Endothelial cell of umbilical vein (primary cell): ENCODE measurements at regions not wholly inside any gene's neighbourhood (a gene's known extent, or its start where the extent isn't known, plus 50 kb on each side); places are given as distances from the start of the nearest gene placed in this dataset.

ENCODE experiments used
- BruUV-seq: library from RNA; stranded (reverse); fragments of 400-500 nt; replicated peaks from 2 replicates; lab custom pipeline; 2021; lab: Mats Ljungman, UMichigan
- CTCF ChIA-PET: fragments of 300-600, 350-600 bp; sonication (Branson Sonifier 250); formaldehyde crosslinking; loops from one replicate; lab custom pipeline; 2021; ENCODE audit warnings: antibody characterized with exemption, inconsistent platforms; lab: Charles Lee
- POLR2A ChIA-PET: fragments of 300-600, 350-600 bp; sonication (Branson Sonifier 250); formaldehyde crosslinking; loops from one replicate; lab custom pipeline; 2021; ENCODE audit warnings: antibody characterized with exemption, inconsistent platforms; lab: Charles Lee
- DNase-seq: peaks from one replicate; pipeline ENCODE4 v3.0.0-alpha.2; 2011; ENCODE audit warnings: low read depth, low spot score
- FAIRE-seq: peaks from 2 replicates; lab custom pipeline; 2011; peaks lifted over from hg19 to GRCh38; lab: Jason Lieb, UNC
- H2AFZ ChIP-seq: 2 replicates; pipeline ENCODE4 v1.6.0; 2012; ENCODE audit warnings: low read depth, low read length, control low read depth, inconsistent platforms
- H3K27ac ChIP-seq: 2 replicates; pipeline ENCODE4 v1.5.1; 2011; ENCODE audit warnings: low read depth, mild to moderate bottlenecking, control low read depth, low read length, moderate library complexity; ENCODE audit not compliant: insufficient read depth
- H3K27me3 ChIP-seq, 2 experiments: 2 replicates each; pipeline versions ENCODE4 v1.6.0 to v1.6.1; 2011; ENCODE audit warnings: low read length in 2 of 2, mixed read lengths in 1 of 2; ENCODE audit not compliant: control insufficient read depth in 2 of 2, insufficient read depth in 2 of 2
- H3K36me3 ChIP-seq, 2 experiments: 2 replicates in 1 of 2; 3 replicates in 1 of 2; pipeline ENCODE4 v1.5.1; 2011; ENCODE audit warnings: low read length in 2 of 2, mild to moderate bottlenecking in 1 of 2, moderate library complexity in 1 of 2; ENCODE audit not compliant: control insufficient read depth in 2 of 2, insufficient read depth in 2 of 2; ENCODE audit errors: extremely low read depth in 1 of 2
- H3K4me1 ChIP-seq: 3 replicates; pipeline ENCODE4 v1.5.1; 2011; ENCODE audit warnings: mild to moderate bottlenecking, low read length; ENCODE audit not compliant: control insufficient read depth, insufficient read depth; ENCODE audit errors: extremely low read depth
- H3K4me2 ChIP-seq: 2 replicates; pipeline ENCODE4 v1.6.1; 2011; ENCODE audit warnings: low read length, control low read depth, mixed read lengths; ENCODE audit not compliant: insufficient read depth
- H3K4me3 ChIP-seq, 3 experiments: fragments of 200-600 bp in 1 of 3; sonication (generic), shearing (Covaris generic) in 1 of 3; replicated peaks in 1 of 3; 2 replicates each; pipeline ENCODE4 v1.5.1; 2011 to 2016; ENCODE audit warnings: control low read depth in 3 of 3, low read length in 3 of 3, mild to moderate bottlenecking in 2 of 3, inconsistent platforms in 1 of 3, low read depth in 1 of 3, moderate library complexity in 1 of 3; ENCODE audit not compliant: insufficient read depth in 1 of 3
- H3K79me2 ChIP-seq: 2 replicates; pipeline ENCODE4 v1.6.0; 2012; ENCODE audit warnings: low read length, inconsistent platforms; ENCODE audit not compliant: control insufficient read depth, insufficient read depth
- H3K9ac ChIP-seq: replicated peaks from 2 replicates; pipeline ENCODE3; 2011; ENCODE audit warnings: low read length, control low read depth; ENCODE audit not compliant: insufficient read depth; ENCODE audit errors: extremely low read depth
- H3K9me1 ChIP-seq: replicated peaks from 3 replicates; pipeline ENCODE4 v1.6.0; 2011; ENCODE audit warnings: mild to moderate bottlenecking, low read length; ENCODE audit not compliant: control insufficient read depth, insufficient read depth; ENCODE audit errors: extremely low read depth
- H3K9me3 ChIP-seq: replicated peaks from 2 replicates; pipeline ENCODE4 v1.5.1; 2012; ENCODE audit warnings: low read length, inconsistent platforms; ENCODE audit not compliant: control insufficient read depth, insufficient read depth
- H4K20me1 ChIP-seq: replicated peaks from 2 replicates; pipeline ENCODE3; 2011; ENCODE audit warnings: mild to moderate bottlenecking, low read length; ENCODE audit not compliant: control insufficient read depth, insufficient read depth; ENCODE audit errors: extremely low read depth
- CTCF ChIP-seq, 2 donors: IDR thresholded peaks; 1 replicate in 1 of 2; 2 replicates in 1 of 2; pipeline ENCODE4 v1.5.1; 2011; ENCODE audit warnings: low read length in 2 of 2, mild to moderate bottlenecking in 2 of 2, moderate library complexity in 2 of 2, control low read depth in 1 of 2, inconsistent platforms in 1 of 2, low read depth in 1 of 2; ENCODE audit not compliant: insufficient read depth in 1 of 2; ENCODE audit errors: extremely low read depth in 1 of 2
- EZH2 ChIP-seq: IDR thresholded peaks from 2 replicates; pipeline ENCODE4 v1.6.1; 2012; ENCODE audit warnings: borderline replicate concordance, low read depth, mild to moderate bottlenecking, moderate library complexity, low read length, inconsistent platforms; ENCODE audit not compliant: severe bottlenecking
- FOS ChIP-seq: IDR thresholded peaks from 2 replicates; pipeline ENCODE4 v1.6.1; 2011; ENCODE audit warnings: mild to moderate bottlenecking, low read length, moderate library complexity, borderline replicate concordance; ENCODE audit not compliant: insufficient read depth
- GATA2 ChIP-seq: IDR thresholded peaks from 2 replicates; pipeline ENCODE4 v1.7.0; 2011; ENCODE audit warnings: low read depth, mild to moderate bottlenecking, moderate library complexity, mixed read lengths, low read length; ENCODE audit not compliant: insufficient read length, insufficient read depth
- MYC ChIP-seq: IDR thresholded peaks from one replicate; pipeline ENCODE4 v1.6.1; 2011; ENCODE audit warnings: mild to moderate bottlenecking, low read depth, low read length
- POLR2A ChIP-seq: IDR thresholded peaks from 2 replicates; pipeline ENCODE4 v1.6.1; 2012; ENCODE audit warnings: low read depth, mild to moderate bottlenecking, control low read depth, low read length
- POLR2AphosphoS5 ChIP-seq: IDR thresholded peaks from 2 replicates; pipeline ENCODE4 v1.6.1; 2012; ENCODE audit warnings: low read depth, mild to moderate bottlenecking, control low read depth, low read length, moderate library complexity; ENCODE audit not compliant: insufficient read depth
- dilution Hi-C: fragments of 300-500 bp; cut with MboI; formaldehyde crosslinking; loops from one replicate; pipeline ENCODE4 v1.15.0; 2019; ENCODE audit warnings: low sequenced_read_pairs; ENCODE audit not compliant: extremely low pct_ligation_motif_present
- intact Hi-C: fragments of 100-400 bp; cut with micrococcal nuclease; formaldehyde crosslinking; loops from one replicate; pipeline ENCODE4 v1.10.0; 2022

GRCh38 chr6:85726206-85726605 lies 83.5 kb upstream of the SYNCRIP start:
- Histone ChIP-seq H4K20me1 (no peaks in the 10 kb centered on the region), H3K4me2 (no peak overlapping the region)
- BruUV-seq: no TSS peak

More at GRCh38 chr6:85726206-85726605, 83.5 kb upstream of the SYNCRIP start:
- H3K4me1 ChIP-seq: no peaks in the 10 kb centered on the region
- no peak overlapping the region for H3K27ac ChIP-seq
- no peaks in the 10 kb centered on the region for H3K27me3 ChIP-seq
- H3K9me3 ChIP-seq: no peaks in the 10 kb centered on the region
- no peak overlapping the region for H2AFZ ChIP-seq
- FAIRE-seq: no peak
- no peaks in the 10 kb centered on the region for H3K9me1 ChIP-seq
- H3K36me3 ChIP-seq: no peaks in the 10 kb centered on the region
- POLR2A ChIA-PET: no interaction called here
- dilution Hi-C loops (no loop called here), intact Hi-C loops (no loop called here)
- no peak overlapping the region for H3K9ac ChIP-seq
- no peak for DNase-seq
- no peak overlapping the region for H3K4me3 ChIP-seq
- TF ChIP-seq MYC: no peak
- TF ChIP-seq POLR2AphosphoS5: no peak
- TF ChIP-seq EZH2: no peak
- no peak for TF ChIP-seq GATA2
- no peak for TF ChIP-seq CTCF (IDR thresholded peaks at IDR 0.05; ENCODE audit: extremely low read depth in 1 of 2, insufficient read depth in 1 of 2, low read depth in 1 of 2, low read length in 2 of 2)
- no peak for TF ChIP-seq FOS
- TF ChIP-seq POLR2A: no peak
- CTCF ChIA-PET: no interaction called here
- no peaks in the 10 kb centered on the region for H3K79me2 ChIP-seq
